Lung (tissue), 11 donors: ENCODE measurements at regions not wholly inside any gene's neighbourhood (a gene's known extent, or its start where the extent isn't known, plus 50 kb on each side); places are given as distances from the start of the nearest gene placed in this dataset.

Experiments
- ATAC-seq: fragments of 200-7000 bp; cut with Tn5 transposase; one replicate; pipeline ENCODE4 v1.9.1; 2020; ENCODE audit warnings: moderate number of reproducible peaks; ENCODE audit not compliant: insufficient read depth, low FRiP score
- DNase-seq, 3 donors: peaks; one replicate each; pipeline ENCODE4 v3.0.0-alpha.2; 2013 to 2017
- H3K27ac ChIP-seq, 2 donors: one replicate each; pipeline ENCODE4 v1.5.1; 2013; ENCODE audit warnings: mild to moderate bottlenecking in 2 of 2, moderate library complexity in 2 of 2, control low read depth in 1 of 2, inconsistent platforms in 1 of 2, low read depth in 1 of 2, low read length in 1 of 2
- H3K27me3 ChIP-seq, 3 donors: one replicate each; pipeline ENCODE4 v1.5.1; 2013; ENCODE audit warnings: low read length in 2 of 3; ENCODE audit not compliant: control insufficient read depth in 3 of 3, insufficient read depth in 3 of 3
- H3K36me3 ChIP-seq, 4 donors: one replicate each; pipeline ENCODE4 v1.5.1; 2013; ENCODE audit warnings: low read length in 4 of 4, mild to moderate bottlenecking in 1 of 4, moderate library complexity in 1 of 4; ENCODE audit not compliant: control insufficient read depth in 4 of 4, insufficient read depth in 4 of 4
- H3K4me1 ChIP-seq, 5 donors: one replicate each; pipeline ENCODE4 v1.5.1; 2013; ENCODE audit warnings: low read length in 5 of 5, mild to moderate bottlenecking in 2 of 5, moderate library complexity in 1 of 5; ENCODE audit not compliant: control insufficient read depth in 5 of 5, insufficient read depth in 5 of 5
- H3K4me3 ChIP-seq: one replicate; pipeline ENCODE4 v1.5.1; 2013; ENCODE audit warnings: mild to moderate bottlenecking, control low read depth, moderate library complexity
- H3K9ac ChIP-seq, 2 donors: one replicate each; pipeline ENCODE4 v1.5.1; 2013; ENCODE audit warnings: low read length in 2 of 2, control low read depth in 1 of 2; ENCODE audit not compliant: insufficient read depth in 1 of 2
- H3K9me3 ChIP-seq, 4 donors: one replicate each; pipeline ENCODE4 v1.5.1; 2013; ENCODE audit warnings: low read length in 3 of 4, mild to moderate bottlenecking in 1 of 4, moderate library complexity in 1 of 4; ENCODE audit not compliant: control insufficient read depth in 4 of 4, insufficient read depth in 3 of 4
- CTCF ChIP-seq: IDR thresholded peaks from 2 replicates; pipeline ENCODE4 v1.5.1; 2012; ENCODE audit warnings: mild to moderate bottlenecking; ENCODE audit errors: control extremely low read depth, extremely low read depth
- WGBS, 2 donors: extraction: QIAGEN DNeasy Blood & Tissue Kit; methylation state at CpG; one replicate each; pipeline ENCODE4 v1.1.7; 2013; 5-methylcytosine and 5-hydroxymethylcytosine counted together
- donor health status: control.
- donor health status: control.
- donor health status: Bipolar disorder and iron deficiency.
- donor health status: healthy.
- donor health status: DM: yes; HTN: yes; CAD: no.

GRCh38 chr19:33947265-33947964 is 150.7 kb downstream of the KCTD15 start:
- Histone ChIP-seq H3K4me3 (no peak overlapping the region), H3K27ac (no peak overlapping the region), H3K9ac (no peak overlapping the region), H3K4me1 (peaks cover 0 to 12% (median 0%) of the 10 kb centered on the region in 5 donors), H3K36me3 (no peaks in the 10 kb centered on the region), H3K9me3 (peaks cover 0 to 2% (median 0%) of the 10 kb centered on the region in 4 donors), H3K27me3 (no peaks in the 10 kb centered on the region)
- WGBS, 2 donors: 69 to 72% methylated on average over 5 of the region's 5 CpGs
- ATAC-seq (no peak), DNase-seq (peak in 1 of 3 donors; percentile 7)
- TF ChIP-seq CTCF: no peak

GRCh38 chr19:33948651-33949335 is 152.1 kb downstream of the KCTD15 start:
- 79 to 85% methylated on average over 8 of the region's 8 CpGs for WGBS, 2 donors

GRCh38 chr19:33950091-33950750 is 153.6 kb downstream of the KCTD15 start:
- WGBS, 2 donors: 81 to 87% methylated on average over 17 of the region's 17 CpGs
- peak in 2 of 3 donors; percentile 31 to 68 for DNase-seq
- Histone ChIP-seq H3K4me3 (no peak overlapping the region), H3K27ac (no peak overlapping the region), H3K9ac (no peak overlapping the region), H3K4me1 (peaks cover 0 to 12% (median 0%) of the 10 kb centered on the region in 5 donors), H3K36me3 (no peaks in the 10 kb centered on the region), H3K27me3 (no peaks in the 10 kb centered on the region), H3K9me3 (peaks cover 0 to 2% (median 0%) of the 10 kb centered on the region in 4 donors)
- TF ChIP-seq CTCF: no peak
- ATAC-seq: no peak

More at GRCh38 chr19:33948651-33949335, 152.1 kb downstream of the KCTD15 start:
- DNase-seq (no peak), ATAC-seq (no peak)
- Histone ChIP-seq H3K36me3 (no peaks in the 10 kb centered on the region), H3K27me3 (no peaks in the 10 kb centered on the region), H3K4me1 (peaks cover 0 to 12% (median 0%) of the 10 kb centered on the region in 5 donors), H3K9me3 (peaks cover 0 to 2% (median 0%) of the 10 kb centered on the region in 4 donors), H3K9ac (no peak overlapping the region), H3K27ac (no peak overlapping the region), H3K4me3 (no peak overlapping the region)
- TF ChIP-seq CTCF: no peak
